HPDE6-E6E7 (cell line): ENCODE measurements at regions not wholly inside any gene's neighbourhood (a gene's known extent, or its start where the extent isn't known, plus 50 kb on each side); places are given as distances from the start of the nearest gene placed in this dataset.
A peak's percentile ranks its signal among the peaks of the same experiment; 100 is the strongest.
"Not testable (repeated sequence)": the region's sequence is repeated elsewhere in the genome, so short reads cannot be mapped to it uniquely, and the experiment has no call there.

ENCODE experiments used
- DNase-seq: peaks from one replicate; pipeline ENCODE4 v3.0.0; 2011; ENCODE audit warnings: missing footprints; ENCODE audit errors: extremely low spot score

DNA sequence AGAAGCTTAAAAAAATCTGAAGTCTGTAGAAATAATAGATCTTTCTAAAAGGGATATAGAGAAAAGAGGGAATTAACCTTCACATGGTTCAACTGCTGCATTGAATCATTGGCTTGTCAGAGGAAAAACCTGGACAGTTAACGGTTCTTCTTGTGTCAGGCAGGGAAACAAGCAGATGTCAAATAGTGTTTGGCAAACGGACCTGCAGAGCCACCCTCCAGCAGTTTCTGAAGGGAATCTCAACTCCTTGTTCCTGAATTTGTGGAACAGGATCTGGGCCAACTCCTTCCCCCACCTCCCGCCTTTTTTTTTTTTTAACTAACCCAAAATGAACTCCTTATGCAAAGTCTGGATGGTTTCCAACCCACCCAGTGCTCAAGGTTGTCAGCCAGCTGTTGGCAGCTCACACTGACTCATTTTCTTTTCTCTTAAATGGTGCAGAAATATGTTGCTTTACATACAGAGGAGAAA, 187.3 kb downstream of the CAND1 start:
- DNase-seq = no peak

DNA sequence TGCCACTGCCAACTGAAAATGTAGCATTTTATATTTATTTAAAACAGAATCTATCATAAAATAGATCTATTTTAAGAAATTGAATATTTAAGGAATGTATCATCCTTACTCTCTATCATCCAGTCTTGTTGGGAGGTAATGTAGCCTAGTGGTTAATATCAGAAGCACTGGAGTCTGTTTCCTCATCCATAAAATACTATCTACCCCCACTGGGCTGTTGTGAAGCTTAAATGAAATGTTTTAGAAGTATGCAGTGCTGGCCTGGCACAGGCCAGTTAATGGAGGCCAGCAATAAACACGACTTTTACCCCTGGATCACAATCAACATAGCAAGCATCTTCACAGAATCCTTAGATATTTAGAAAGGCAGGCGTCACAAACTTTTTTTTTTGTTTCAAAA, 188.0 kb downstream of the CAND1 start:
- DNase-seq = no peak

DNA sequence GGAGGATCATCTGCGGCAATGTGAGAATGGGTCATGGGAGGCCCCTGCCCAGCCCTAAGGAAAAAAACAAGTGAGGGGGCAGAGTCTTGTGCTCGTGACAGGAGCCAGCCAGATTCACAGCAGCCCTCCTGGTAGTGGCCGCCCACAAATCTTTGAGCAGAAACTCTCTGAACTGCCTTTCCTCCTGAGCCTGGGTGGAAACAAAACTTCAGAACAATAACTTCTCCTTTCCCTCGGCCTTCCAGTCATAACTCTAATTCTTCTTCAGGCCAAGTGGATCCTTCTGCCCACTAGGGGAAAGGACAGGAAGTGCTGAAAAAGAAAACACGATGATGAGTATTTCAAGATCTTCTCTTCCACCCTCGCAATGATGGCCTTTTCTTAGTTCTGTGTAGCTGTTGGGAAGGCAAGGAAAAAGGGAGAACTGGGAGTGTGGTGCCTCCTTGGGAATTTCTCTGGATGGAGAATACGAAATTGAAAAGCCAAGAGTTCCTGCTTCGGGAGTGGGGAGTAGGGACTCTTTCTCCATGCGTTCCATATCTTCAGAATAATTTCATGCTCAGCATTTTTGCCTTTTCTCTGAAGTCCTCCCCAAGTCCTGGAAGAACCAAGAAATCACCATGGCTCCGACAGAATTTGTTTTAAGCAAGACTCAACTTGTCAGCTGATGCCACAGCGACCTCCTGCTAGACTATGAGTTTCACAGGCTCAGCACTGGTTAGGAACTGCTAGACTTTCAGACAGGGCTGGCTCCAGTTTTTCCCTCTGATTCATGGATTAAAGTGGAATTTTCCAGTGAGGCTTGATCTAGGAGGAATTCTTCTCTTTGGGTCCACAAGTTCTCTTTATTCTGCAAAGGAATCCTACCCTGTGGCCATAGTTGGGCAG, 188.9 kb downstream of the CAND1 start:
- no peak for DNase-seq

DNA sequence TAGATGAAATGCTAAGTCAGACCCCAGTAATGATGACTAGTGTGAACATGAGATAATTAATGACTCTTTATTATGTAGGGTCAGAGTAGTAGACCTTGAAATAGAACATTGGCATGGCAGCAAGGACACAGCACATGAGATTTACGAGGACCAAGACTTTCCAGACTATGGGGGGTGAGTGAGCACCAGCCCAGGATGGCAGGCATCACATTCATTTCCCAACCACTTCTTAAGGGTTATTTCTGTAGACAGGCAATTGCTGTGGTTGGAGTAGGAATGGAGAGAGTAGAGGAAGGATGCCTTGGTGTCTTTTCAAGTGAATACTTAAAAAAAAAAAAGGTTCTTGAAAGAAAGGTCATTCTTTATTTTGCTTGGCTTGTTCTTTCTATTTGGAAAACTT, 189.4 kb upstream of the DYRK2 start:
- no peak for DNase-seq

DNA sequence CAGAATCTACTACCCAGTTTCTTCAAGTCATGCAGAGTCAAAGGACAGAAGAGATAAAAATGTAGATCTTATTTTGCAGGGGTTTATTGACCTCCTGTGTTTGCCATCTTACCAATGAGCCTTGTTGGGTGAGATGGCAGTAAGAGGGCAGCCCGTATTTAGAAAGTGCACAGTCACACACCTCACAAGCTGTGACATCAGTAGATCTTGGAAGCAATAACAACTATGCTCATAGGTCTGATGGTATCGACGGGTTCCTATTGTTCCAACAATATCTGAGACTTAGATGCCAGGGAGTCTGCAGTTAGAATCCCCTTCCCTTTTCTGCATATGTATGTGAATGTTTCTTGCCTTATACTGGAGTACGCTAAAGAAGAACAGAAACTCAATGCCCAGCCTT, 189.0 kb upstream of the DYRK2 start:
- DNase-seq = no peak

DNA sequence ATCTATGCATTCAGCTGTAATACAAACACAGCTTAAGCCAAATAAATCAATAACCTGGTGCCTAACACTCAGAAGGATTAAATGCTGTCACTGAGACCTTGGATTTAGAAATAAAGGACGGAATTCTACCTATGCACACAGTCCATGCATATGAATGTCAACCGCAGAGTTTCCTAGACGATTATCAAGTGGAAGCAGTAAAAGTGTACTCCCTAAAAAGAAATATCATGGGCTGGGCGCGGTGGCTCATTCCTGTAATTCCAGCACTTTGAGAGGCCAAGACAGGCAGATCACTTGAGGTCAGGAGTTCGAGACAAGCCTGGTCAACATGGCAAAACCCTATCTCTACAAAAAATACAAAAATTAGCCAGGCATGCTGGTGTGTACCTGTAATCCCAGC, 188.2 kb upstream of the DYRK2 start:
- DNase-seq = no peak

DNA sequence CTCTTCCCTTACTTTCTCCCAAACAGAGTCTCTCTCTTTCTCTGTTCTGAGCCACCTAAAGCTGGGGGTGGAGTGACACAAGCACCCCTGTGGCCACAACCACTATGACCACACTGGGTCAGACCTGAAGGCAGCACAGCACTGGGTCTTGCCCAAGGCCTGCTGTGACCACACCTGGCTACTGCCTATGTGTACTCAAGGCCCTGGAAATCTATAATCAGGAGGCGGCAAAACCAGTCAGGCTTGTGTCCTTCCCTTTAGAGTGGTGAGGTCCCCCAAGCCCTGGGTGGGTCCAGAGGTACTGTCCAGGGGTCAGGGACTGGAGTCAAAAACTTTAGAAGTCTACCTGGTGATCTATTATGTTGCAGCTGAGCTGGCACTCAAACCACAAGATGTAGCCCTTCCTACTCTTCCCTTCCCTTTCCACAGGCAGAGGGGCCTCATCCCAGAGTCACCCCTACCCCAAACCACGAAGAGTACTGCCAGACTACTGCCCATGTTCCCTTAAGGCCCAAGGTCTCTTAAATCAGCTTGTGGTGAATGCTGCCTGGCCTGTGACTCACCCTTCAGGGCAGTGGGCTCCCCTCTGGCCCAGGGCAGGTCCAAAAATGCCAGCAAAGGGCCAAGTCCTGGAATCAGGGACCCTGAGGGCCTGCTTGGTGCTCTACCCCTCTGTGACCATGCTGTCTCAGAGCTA, 179.8 kb upstream of the DYRK2 start:
- DNase-seq = no peak

DNA sequence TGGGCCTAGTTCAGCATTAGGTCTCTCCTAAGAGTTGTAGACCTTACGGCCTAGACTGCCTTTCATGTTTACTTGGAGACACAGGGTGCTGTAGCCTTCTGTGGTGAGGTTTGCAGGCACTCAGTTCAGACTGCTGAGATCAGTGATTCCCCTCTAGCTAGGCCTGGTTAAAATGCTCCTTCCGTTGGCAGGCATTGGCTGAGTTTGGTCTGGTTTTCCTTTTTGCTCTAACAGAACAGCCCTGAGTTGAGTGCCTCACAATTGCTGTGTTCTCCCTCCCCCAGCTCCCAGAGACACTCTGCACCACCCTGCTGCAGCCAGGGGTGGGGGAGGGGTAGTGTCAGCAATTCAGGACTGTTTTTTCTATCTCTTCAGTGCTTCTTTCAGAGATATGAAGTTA, 178.9 kb upstream of the DYRK2 start:
- DNase-seq = no peak

DNA sequence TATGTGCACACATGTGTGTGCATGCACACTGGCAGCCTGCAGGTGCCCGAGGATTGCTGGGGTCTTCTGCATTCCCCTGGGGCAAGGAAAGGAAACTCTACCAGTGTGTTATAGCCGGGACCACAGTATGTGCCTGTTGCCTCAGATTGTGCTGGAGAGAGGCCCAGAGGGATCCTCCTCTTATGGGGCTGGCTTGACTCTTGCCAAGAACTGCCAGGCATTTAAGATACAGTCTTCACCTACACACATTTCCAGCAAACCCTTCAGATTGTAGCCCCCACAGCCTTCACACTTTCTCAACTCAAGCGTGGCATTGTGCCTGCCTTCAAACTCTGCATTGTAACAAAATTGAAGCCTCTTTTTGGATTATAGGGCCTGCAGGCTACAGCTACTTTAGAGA, 176.7 kb upstream of the DYRK2 start:
- DNase-seq = no peak

DNA sequence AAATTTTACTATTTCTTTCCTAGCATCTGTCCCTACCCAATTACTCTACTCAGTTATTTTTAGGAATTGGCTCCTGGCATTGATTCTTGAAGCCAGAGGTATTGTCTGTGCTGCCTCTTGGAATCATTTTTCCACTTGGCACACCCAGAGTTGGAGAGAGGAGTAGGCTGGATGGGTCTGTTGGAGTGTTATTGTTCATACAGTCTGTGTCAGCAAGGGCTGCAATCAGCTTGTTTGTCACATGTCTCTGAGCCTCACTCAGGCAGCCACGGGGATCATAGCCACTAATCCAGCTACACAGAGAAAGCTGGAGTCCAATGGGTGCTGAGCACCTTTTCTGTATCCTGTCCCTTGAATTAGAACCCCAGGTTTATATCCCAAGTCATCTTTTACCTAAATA, 176.0 kb upstream of the DYRK2 start:
- DNase-seq = no peak

DNA sequence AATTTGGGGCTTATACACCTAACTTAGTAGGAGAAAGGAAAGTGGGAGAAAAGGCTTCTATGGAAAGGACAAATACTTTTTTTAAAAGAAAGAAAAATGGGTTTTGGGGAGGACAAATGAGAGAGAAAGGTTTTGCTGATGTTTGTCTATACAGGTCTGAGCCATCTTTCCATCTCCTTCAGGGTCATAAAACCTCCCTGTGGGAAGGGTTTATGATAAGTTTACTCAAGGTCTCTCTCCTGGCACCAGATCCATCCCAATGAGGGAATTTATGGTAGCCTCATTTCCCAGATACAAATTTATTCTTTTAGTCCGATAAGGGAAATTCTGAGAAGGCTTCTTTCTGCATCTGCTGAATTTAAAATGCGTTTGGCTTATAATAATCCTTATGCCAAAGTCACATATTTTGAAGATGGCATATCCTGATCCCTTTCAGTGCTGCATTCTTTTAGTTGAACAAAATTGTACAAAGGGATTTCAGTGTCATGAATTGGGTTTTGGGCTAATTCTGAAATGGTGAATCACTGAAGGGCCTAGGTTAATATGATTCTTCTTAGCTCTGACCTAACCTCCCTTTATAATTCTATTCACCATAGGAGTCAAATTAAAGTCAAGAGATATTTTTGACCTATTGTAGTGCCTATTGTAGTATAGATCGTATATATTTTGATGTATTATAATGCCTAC, 173.5 kb upstream of the DYRK2 start:
- no peak for DNase-seq

DNA sequence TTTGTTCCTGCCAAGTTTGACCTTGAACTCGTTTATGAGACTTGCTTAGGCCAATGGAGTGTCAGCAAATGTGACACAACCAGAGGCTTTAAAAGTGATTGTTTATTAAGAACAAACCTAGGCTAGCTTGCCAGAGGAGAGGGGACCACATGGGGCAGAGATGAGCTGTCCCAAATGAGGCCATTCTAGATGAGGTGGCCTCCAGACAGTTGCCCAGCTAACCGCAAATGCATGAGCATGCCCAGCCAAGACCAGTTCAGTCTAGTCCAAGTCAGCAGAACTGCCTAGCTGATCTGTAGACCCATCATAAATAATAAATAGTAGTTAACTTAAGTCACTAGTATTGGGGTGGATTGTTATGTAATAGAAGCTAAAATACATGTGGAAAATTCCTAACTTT, 172.8 kb upstream of the DYRK2 start:
- no peak for DNase-seq

DNA sequence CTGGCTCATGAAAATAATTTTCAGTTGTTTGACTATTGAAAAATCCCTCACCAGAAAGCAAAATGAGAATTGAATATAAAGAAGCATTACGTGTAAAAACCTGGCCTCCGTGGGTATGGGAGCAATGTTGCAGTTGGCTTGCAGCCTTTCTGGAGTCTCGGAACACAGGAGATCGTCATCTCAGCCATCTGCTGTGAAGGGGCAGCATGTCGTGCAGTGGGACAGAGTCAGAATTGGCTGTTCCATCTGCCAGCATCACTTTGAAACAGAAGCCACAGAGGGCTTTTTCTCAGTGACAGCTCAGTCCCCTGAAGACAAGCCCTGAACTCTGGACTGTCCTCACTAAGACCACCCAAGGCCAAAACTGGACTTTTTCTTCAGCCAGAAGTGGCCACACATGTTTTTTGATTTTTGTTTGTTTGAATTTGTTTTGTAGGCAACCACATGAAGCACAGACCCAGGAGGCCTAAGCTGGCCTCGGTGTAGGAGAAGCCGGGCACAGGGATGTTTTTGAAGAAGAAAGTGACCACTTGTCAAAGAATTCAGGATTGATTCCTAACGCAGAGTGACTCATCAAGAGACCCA, 170.8 kb upstream of the DYRK2 start:
- DNase-seq = no peak

DNA sequence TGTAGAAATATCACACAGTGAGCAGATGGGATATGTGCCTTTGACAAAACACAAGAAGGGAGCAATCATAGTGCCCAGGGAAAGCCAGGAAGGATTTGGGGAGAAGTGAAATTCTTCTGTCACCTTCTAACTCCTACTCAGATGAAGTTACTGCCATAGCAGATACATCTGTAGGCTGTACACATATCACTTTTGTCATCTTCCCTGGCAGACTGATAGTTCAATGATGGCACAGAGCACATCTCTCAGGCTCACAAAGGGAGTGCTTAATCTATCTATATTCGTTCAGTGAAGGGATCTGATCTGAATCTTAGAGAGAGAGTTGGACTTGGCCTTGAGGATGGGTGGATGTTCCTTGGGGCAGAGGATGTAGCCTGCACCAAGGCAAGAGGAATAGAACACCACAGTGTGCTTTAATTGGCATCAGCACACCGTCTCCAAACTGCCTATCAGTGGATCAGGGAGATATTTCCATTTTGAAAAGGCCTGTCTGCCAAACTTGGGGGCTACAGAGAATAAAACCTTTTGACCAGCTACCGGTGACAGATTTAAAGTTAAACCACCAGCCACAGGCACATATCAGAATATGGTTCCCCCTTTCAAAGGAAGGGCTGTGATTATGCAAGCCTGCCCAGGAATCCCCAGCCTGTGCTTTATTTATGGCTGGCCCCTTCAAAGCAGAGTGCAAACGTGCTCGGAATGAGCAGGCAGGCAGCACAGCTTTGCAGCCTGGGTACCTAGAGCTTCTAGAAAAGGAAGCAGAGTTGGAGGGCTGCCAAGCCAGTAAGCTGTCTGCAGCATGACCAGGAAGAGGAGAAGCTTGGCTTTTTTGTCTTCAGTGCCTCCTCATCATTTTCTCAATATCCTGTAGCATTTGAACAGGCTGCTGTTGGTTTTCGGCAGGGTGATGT, 165.5 kb upstream of the DYRK2 start:
- DNase-seq = no peak

DNA sequence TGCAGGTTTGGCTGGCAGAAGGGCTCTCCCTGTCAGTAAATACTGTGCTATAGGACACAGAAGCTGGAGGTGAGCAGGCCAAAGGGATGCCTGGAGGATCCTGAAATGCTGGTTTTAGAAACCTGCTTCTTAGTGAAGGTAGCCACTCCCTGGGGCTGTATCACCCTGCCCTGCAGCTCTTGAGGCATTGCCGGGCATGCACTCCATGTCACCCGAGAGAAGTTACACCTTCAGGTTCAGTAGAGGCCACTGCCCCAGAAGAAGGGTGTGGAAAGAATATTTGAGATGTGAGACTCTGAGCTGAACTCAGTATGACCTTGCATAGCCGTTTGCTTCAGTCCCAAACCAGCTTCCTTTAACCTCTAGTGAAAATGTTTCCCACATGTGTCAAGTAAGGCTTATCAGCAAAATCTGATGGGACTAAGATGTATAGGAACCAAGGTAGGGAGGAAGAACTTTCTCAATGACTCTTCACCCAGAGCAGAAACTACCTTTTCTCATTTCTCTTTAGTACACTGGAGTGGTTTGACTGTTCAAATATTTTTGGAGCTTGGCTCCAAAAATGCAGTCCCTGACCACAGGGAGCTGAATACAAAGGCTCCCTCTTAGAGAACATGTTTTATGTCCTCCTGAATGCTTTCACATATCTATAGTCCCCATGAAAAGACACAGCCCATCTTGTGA, 164.5 kb upstream of the DYRK2 start:
- peak; percentile 71 for DNase-seq

DNA sequence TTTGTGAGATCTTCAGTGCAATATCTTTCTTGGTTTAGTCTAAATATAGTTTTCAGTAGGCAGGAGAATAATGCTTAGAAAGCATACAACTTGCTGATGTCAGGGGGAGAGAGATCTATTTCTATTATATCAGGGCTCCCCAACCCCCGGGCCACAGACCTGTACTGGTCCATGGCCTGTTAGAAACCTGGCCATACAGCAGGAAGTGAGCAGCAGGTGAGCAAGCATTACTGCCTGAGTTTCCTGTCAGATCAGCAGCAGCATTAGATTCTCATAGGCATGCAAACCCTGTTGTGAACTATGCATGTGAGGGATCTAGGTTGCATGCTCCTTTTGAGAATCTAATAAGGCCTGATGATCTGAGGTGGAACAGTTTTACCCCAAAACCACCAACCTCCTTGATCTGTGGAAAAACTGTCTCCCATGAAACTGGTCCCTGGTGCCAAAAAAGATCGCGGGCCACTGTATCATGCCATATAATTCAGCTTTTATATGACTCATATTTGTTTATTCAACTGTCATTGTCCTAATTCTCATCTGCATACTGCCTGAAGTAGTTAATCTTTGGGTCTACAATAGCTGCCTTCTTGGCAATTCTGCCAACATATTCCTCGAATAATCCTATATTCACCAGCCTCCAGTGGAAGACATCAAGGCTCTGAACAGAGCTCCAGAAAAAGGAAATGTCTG, 163.6 kb upstream of the DYRK2 start:
- DNase-seq = no peak

DNA sequence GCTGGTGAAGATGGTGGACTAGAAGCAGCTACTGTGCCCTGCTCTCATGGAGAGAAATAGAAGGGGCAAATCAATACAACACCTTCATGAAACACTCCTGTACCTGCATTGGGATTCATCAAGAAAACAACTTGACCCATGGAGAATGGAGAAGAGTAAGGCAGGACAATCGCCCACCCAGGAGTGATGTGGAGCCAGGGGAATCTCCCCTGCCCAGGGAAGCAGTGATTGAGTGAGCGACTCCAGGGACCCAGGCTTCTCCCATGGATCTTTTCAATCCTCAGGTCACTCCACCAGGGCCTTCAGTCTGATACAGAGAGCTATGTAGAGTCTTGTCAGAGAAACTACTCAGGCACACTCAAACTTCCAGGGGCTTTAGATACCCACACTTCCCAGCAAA, 161.9 kb upstream of the DYRK2 start:
- no peak for DNase-seq

DNA sequence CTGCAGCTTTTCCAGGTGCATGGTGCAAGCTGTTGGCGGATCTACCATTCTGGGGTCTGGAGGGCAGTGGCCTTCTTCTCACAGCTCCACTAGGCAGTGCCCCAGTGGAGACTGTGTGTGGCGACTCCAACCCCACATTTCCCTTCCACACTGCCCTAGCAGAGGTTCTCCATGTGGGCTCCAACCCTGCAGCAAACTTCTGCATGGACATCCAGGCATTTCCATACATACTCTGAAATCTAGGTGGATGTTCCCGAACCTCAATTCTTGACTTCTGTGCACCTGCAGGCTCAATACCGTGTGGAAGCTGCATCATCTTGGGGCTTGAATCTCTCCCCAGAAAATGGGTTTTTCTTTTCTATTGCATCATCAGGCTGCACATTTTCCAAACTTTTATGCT, 160.2 kb upstream of the DYRK2 start:
- not testable (repeated sequence) for DNase-seq

DNA sequence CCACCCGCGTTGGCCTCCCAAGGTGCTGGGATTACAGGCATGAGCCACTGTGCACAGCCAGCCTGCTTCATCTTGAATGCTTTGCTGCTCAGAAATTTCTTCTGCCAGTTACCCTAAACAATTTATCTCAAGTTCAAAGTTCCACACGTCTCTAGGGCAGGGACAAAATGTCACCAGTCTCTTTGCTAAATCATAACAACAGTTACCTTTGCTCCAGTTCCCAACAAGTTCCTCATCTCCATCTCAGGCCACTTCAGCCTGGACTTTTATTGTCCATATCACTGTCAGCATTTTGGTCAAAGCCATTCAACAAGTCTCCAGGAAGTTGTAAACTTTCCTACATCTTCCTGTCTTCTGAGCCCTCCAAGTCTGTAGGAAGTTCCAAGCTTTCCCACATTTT, 159.5 kb upstream of the DYRK2 start:
- no peak for DNase-seq

DNA sequence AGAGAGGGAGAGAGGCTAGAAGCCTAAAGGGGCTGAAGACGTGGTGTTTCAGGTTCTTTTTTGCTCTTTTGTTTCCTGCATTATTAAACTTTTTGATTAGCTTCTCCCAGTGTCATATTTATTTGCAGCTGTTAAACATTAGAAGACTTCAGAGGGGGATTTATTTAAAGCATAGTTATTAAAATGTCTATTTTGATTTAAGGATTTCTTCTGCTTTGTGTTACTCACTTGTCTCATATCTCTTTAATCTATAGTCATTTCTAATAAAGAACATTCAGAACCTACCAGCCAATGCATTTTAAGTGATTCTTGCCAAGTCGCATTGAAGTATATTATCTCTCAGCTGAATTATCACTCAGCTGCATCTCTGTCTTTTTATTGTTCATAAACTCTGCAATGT, 152.0 kb upstream of the DYRK2 start:
- DNase-seq = no peak
